GM12874 (cell line): ENCODE measurements at regions not wholly inside any gene's neighbourhood (a gene's known extent, or its start where the extent isn't known, plus 50 kb on each side); places are given as distances from the start of the nearest gene placed in this dataset.

Experiments used
- CTCF ChIP-seq: IDR thresholded peaks from 2 replicates; pipeline ENCODE4 v1.5.1; 2011; ENCODE audit warnings: low read depth, mild to moderate bottlenecking, control low read depth, low read length, moderate library complexity; ENCODE audit not compliant: insufficient read depth

DNA sequence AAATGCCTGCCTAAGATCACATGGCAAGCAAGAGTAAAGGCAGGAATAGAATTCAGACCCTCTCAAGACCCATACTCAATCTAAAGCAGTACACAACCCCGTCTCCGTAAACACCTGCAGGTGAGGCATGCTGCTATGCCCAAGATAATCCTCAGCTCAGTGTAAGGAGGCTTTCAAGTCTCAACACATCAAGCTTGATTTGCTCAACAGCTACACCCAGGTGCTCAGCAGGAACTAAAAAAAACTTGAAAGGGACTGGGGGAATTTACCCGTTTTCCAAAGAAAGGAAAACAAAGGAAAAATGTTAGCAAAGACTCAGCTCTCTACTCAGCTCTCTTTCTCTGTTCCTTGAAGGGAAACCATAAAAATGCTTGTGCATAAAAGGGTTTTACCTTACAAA is 301.8 kb downstream of the C1D start:
- TF ChIP-seq CTCF, result no peak

GRCh38 chr2:67771380-67771779 is 291.4 kb downstream of the C1D start:
- TF ChIP-seq CTCF, result no peak

GRCh38 chr2:67772216-67773170 is 290.3 kb downstream of the C1D start:
- TF ChIP-seq CTCF, result no peak

- TF ChIP-seq CTCF, result no peak
These were observed 289.0 kb downstream of the C1D start for GRCh38 chr2:67773851-67774250.

DNA sequence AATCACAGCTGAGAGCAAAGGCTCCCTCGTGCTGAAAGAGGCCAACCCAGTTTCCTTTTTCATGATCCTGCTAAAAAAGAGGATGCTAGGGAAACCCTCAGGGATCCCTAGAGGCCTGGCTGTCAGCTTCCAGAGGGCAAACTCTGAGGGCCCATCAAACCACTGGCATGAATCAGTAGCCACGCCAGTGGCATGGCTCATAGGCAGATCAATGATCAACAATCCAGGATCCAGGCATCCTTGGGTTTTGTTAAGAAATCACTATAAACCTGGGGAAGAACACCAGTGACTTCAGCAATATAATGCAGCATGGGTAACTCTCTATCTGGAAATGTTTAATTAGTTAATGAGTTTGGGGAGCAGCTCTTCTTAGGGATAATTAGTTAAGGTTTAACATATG is 286.5 kb downstream of the C1D start:
- TF ChIP-seq CTCF, result no peak

- no peak for TF ChIP-seq CTCF
These were observed 285.8 kb downstream of the C1D start for GRCh38 chr2:67777010-67777409.

- TF ChIP-seq CTCF, result no peak
These were observed 284.9 kb downstream of the C1D start for GRCh38 chr2:67777836-67778429.
